HCT116 (cell line): ENCODE measurements at regions not wholly inside any gene's neighbourhood (a gene's known extent, or its start where the extent isn't known, plus 50 kb on each side); places are given as distances from the start of the nearest gene placed in this dataset.

Experiments
- ATAC-seq: fragments of 200-7000 bp; cut with Tn5 transposase; 2 replicates; pipeline ENCODE4 v1.9.1; 2020; ENCODE audit warnings: mild to moderate bottlenecking, moderate library complexity
- BruUV-seq: library from RNA; stranded (reverse); fragments of 400-500 nt; replicated peaks from 2 replicates; lab custom pipeline; 2021; lab: Mats Ljungman, UMichigan
- CTCF ChIA-PET: fragments of 300-600 bp; sonication (Branson Sonifier 250); formaldehyde crosslinking; loops from one replicate; lab custom pipeline; 2021; ENCODE audit warnings: antibody characterized with exemption; lab: Charles Lee
- POLR2A ChIA-PET: fragments of 300-600, 350-600 bp; sonication (Branson Sonifier 250); formaldehyde crosslinking; loops from one replicate; lab custom pipeline; 2021; ENCODE audit warnings: antibody characterized with exemption; lab: Charles Lee
- RAD21 ChIA-PET, 2 experiments: fragments of 300-600 bp; sonication (Branson Sonifier 250); formaldehyde crosslinking; loops; one replicate each; lab custom pipeline; 2023; ENCODE audit warnings: low total read pairs in 2 of 2; ENCODE audit not compliant: uncharacterized antibody in 2 of 2, unreplicated experiment in 2 of 2, low non-redundant PET in 1 of 2; lab: Charles Lee
- DNase-seq: peaks from one replicate; pipeline ENCODE4 v3.0.0-alpha.2; 2010; ENCODE audit warnings: low read depth, low spot score
- H2AFZ ChIP-seq: fragments of 200-600 bp; shearing (Covaris generic), sonication (generic); 2 replicates; pipeline ENCODE4 v1.6.1; 2017; ENCODE audit warnings: low read depth, mixed run types, mixed read lengths, antibody characterized with exemption, low read length; ENCODE audit not compliant: poor library complexity, severe bottlenecking
- H3K27ac ChIP-seq: 2 replicates; pipeline ENCODE4 v1.5.1; 2012; ENCODE audit warnings: low read depth, low read length
- H3K27me3 ChIP-seq: fragments of 200-600 bp; sonication (generic); 2 replicates; pipeline ENCODE4 v1.6.1; 2016; ENCODE audit warnings: mixed run types, low read length, mixed read lengths; ENCODE audit not compliant: insufficient read depth
- H3K36me3 ChIP-seq, 2 experiments: fragments of 200-500 bp in 1 of 2; fragments of 200-600 bp in 1 of 2; sonication (Bioruptor generic) in 1 of 2; sonication (generic) in 1 of 2; 2 replicates each; pipeline versions ENCODE4 v1.5.1 to v1.6.1; 2014 to 2016; ENCODE audit warnings: low read length in 2 of 2, inconsistent platforms in 1 of 2, mixed read lengths in 1 of 2, mixed run types in 1 of 2; ENCODE audit not compliant: insufficient read depth in 2 of 2, control insufficient read depth in 1 of 2
- H3K4me1 ChIP-seq, 2 experiments: fragments of 200-600 bp in 1 of 2; sonication (generic) in 1 of 2; 2 replicates each; pipeline versions ENCODE4 v1.5.1 to v1.6.1; 2012 to 2017; ENCODE audit warnings: low read length in 2 of 2, inconsistent platforms in 1 of 2, mild to moderate bottlenecking in 1 of 2, mixed read lengths in 1 of 2, mixed run types in 1 of 2, moderate library complexity in 1 of 2; ENCODE audit not compliant: insufficient read depth in 2 of 2, control insufficient read depth in 1 of 2
- H3K4me2 ChIP-seq: fragments of 200-600 bp; sonication (generic); 2 replicates; pipeline ENCODE4 v1.6.1; 2017; ENCODE audit warnings: mixed run types, low read length, mixed read lengths
- H3K4me3 ChIP-seq, 2 experiments: fragments of 200-600 bp in 1 of 2; sonication (generic) in 1 of 2; replicated peaks in 1 of 2; 2 replicates each; pipeline ENCODE4 v1.5.1; 2011 to 2016; ENCODE audit warnings: low read length in 2 of 2, control low read depth in 1 of 2, low read depth in 1 of 2, mild to moderate bottlenecking in 1 of 2, mixed read lengths in 1 of 2, mixed run types in 1 of 2
- H3K79me2 ChIP-seq: fragments of 200-600 bp; sonication (generic); 2 replicates; pipeline ENCODE4 v1.6.1; 2017; ENCODE audit warnings: mild to moderate bottlenecking, mixed run types, low read length, moderate library complexity, mixed read lengths; ENCODE audit not compliant: insufficient read depth
- H3K9ac ChIP-seq: fragments of 200-600 bp; sonication (generic); 2 replicates; pipeline ENCODE4 v1.6.1; 2016; ENCODE audit warnings: low read length, mixed read lengths
- H3K9me2 ChIP-seq: fragments of 200-600 bp; sonication (generic), shearing (Covaris generic); 2 replicates; pipeline ENCODE4 v1.6.1; 2017; ENCODE audit warnings: mixed run types, mild to moderate bottlenecking, moderate library complexity; ENCODE audit not compliant: insufficient read depth
- H3K9me3 ChIP-seq, 2 experiments: fragments of 200-500 bp in 1 of 2; fragments of 200-600 bp in 1 of 2; sonication (Bioruptor generic) in 1 of 2; sonication (generic) in 1 of 2; 2 replicates each; pipeline ENCODE4 v1.6.1; 2014 to 2017; ENCODE audit warnings: low read length in 2 of 2, mixed read lengths in 2 of 2, inconsistent platforms in 1 of 2, low read depth in 1 of 2, mild to moderate bottlenecking in 1 of 2, mixed run types in 1 of 2, moderate library complexity in 1 of 2; ENCODE audit not compliant: control insufficient read depth in 1 of 2, insufficient read depth in 1 of 2
- H4K20me1 ChIP-seq: fragments of 200-600 bp; sonication (generic), shearing (Covaris generic); 2 replicates; pipeline ENCODE4 v1.6.1; 2017; ENCODE audit warnings: mixed run types, mild to moderate bottlenecking, moderate library complexity; ENCODE audit not compliant: insufficient read depth
- ATF3 ChIP-seq: IDR thresholded peaks from 2 replicates; pipeline ENCODE4 v1.6.1; 2012
- CBX3 ChIP-seq: IDR thresholded peaks from 2 replicates; pipeline ENCODE4 v1.6.1; 2012; ENCODE audit warnings: low read depth
- CTCF ChIP-seq, 3 experiments: fragments of 200-600 bp in 1 of 3; sonication (generic) in 1 of 3; IDR thresholded peaks in 2 of 3; conservative IDR thresholded peaks in 1 of 3; 2 replicates each; pipeline ENCODE4 v1.5.1; 2012 to 2017; ENCODE audit warnings: low read depth in 2 of 3, low read length in 2 of 3, antibody characterized with exemption in 1 of 3, borderline replicate concordance in 1 of 3, control low read depth in 1 of 3, mild to moderate bottlenecking in 1 of 3, mixed read lengths in 1 of 3, mixed run types in 1 of 3, moderate library complexity in 1 of 3; ENCODE audit not compliant: insufficient read depth in 1 of 3
- EGR1 ChIP-seq: IDR thresholded peaks from 2 replicates; pipeline ENCODE4 v1.6.1; 2012; ENCODE audit warnings: low read depth
- RAD21 ChIP-seq: IDR thresholded peaks from 2 replicates; pipeline ENCODE4 v1.6.1; 2012; ENCODE audit warnings: low read depth, mild to moderate bottlenecking
- SIN3A ChIP-seq: IDR thresholded peaks from 2 replicates; pipeline ENCODE4 v1.6.1; 2012; ENCODE audit warnings: low read depth
- intact Hi-C: fragments of 100-400 bp; cut with micrococcal nuclease; formaldehyde crosslinking; loops from 2 replicates; pipeline ENCODE4 v1.10.0; 2022
- TF ChIP-seq, protein P1 (sequence below): IDR thresholded peaks from 2 replicates; pipeline ENCODE4 v1.6.1; 2012

DNA sequence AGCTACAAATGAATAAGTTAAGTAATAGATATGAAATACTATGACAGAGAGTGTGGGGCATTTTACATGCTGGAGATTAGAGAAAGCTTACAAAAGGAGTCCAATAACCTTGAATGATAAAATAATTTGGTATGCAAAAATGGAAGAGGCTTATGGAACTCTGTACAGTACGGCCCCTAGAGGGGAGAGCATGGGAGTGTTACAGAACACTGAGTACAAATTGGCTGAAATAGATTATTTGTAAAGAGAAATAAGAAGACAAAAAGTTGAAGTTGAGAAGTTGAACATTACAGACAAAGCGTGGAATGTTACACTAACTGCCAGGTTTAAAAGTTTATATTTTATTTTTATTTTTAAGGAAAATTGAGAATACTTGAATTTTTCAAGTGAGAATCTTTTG is 192.1 kb upstream of the DOK6 start:
- Histone ChIP-seq H3K4me2 (no peak overlapping the region), H3K79me2 (no peaks in the 10 kb centered on the region), H3K9ac (no peak overlapping the region), H3K27me3 (no peaks in the 10 kb centered on the region), H3K4me1 (no peaks in the 10 kb centered on the region), H3K36me3 (no peaks in the 10 kb centered on the region), H3K9me2 (no peaks in the 10 kb centered on the region), H3K4me3 (no peak overlapping the region), H2AFZ (no peak overlapping the region), H3K9me3 (no peaks in the 10 kb centered on the region), H4K20me1 (no peaks in the 10 kb centered on the region), H3K27ac (no peak overlapping the region)
- TF ChIP-seq, protein P1, sequence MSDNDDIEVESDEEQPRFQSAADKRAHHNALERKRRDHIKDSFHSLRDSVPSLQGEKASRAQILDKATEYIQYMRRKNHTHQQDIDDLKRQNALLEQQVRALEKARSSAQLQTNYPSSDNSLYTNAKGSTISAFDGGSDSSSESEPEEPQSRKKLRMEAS: no peak
- TF ChIP-seq CTCF (IDR thresholded peaks at IDR 0.05 in 2 of 3, conservative IDR thresholded peaks at IDR 0.05 in 1 of 3; ENCODE audit: borderline replicate concordance in 1 of 3, insufficient read depth in 1 of 3, low read depth in 2 of 3, low read length in 2 of 3): peak in 1 of 3 experiments; percentile 6; a peak in 1 of 6 replicates
- DNase-seq (no peak), ATAC-seq (no peak)
- RAD21 ChIA-PET: no interaction called here
- intact Hi-C loops: no loop called here
- BruUV-seq: no TSS peak
- POLR2A ChIA-PET: no interaction called here
- CTCF ChIA-PET: no interaction called here

DNA sequence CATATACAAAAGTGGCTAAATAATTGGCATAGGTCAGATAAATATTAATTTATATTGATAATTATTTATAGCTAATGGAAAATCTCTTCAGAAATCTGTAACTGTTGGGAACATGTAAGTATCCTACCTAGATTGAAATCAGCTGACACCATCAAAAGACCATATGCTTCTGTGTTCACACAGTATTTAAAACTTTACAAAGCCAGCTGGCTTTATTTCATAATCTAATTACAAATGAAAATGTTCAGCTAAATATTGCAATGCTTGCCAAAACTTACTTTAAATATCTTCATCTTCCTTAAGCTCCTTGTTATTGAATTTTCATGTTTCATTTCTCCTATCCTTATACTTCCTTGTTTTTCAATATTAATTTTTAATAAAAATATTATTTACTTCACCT is 190.9 kb upstream of the DOK6 start:
- ChIA-PET RAD21 (no interaction called here), POLR2A (no interaction called here), CTCF (no interaction called here)
- H4K20me1 ChIP-seq: no peaks in the 10 kb centered on the region
- no peaks in the 10 kb centered on the region for H3K36me3 ChIP-seq
- DNase-seq (no peak), ATAC-seq (no peak)
- intact Hi-C loops: no loop called here
- H3K9me3 ChIP-seq: no peaks in the 10 kb centered on the region
- H3K4me1 ChIP-seq: no peaks in the 10 kb centered on the region
- H3K4me3 ChIP-seq: no peak overlapping the region
- no TSS peak for BruUV-seq
- H3K9me2 ChIP-seq: no peaks in the 10 kb centered on the region
- H3K9ac ChIP-seq: no peak overlapping the region
- H3K27ac ChIP-seq: no peak overlapping the region
- H3K4me2 ChIP-seq: no peak overlapping the region
- no peaks in the 10 kb centered on the region for H3K79me2 ChIP-seq
- H3K27me3 ChIP-seq: no peaks in the 10 kb centered on the region
- H2AFZ ChIP-seq: no peak overlapping the region
- no peak for TF ChIP-seq SIN3A
- TF ChIP-seq RAD21: no peak
- no peak for TF ChIP-seq CBX3
- TF ChIP-seq ATF3: no peak
- TF ChIP-seq EGR1: no peak
